Testis (tissue), 2 donors: ENCODE measurements at regions not wholly inside any gene's neighbourhood (a gene's known extent, or its start where the extent isn't known, plus 50 kb on each side); places are given as distances from the start of the nearest gene placed in this dataset.

Experiments used
- POLR2A ChIP-seq: fragments of 450-650 bp; IDR thresholded peaks from one replicate; pipeline ENCODE4 v1.6.1; 2017; ENCODE audit warnings: antibody characterized with exemption, mild to moderate bottlenecking, moderate library complexity
- TF ChIP-seq, protein P1 (sequence below), 3 experiments: fragments of 450-650 bp in 2 of 3; fragments of 200-600 bp in 1 of 3; sonication (generic) in 1 of 3; IDR thresholded peaks; one replicate each; pipeline ENCODE4 v1.5.1; 2016 to 2019; ENCODE audit warnings: antibody characterized with exemption in 3 of 3, mild to moderate bottlenecking in 2 of 3, moderate library complexity in 1 of 3

DNA sequence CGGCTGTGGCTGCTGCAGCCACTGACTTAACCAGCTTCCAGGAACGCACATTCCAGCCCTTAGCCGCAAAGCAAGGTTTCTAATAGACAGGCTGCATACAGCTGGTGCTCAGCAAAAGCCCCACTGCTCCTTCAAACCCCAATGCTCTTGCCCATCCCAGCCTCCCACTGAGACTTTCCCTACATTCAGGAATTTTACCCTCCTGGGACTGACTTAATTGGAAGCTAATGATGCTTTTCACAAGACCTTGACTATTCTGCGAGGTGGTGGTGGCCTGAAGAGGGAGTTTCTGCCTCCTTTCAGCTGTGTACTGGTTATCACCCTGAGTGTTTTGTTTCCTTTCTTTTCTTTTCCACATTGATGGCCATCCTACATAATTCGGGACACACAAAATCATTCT, 164.9 kb upstream of the IRX1 start:
- TF ChIP-seq, protein P1, sequence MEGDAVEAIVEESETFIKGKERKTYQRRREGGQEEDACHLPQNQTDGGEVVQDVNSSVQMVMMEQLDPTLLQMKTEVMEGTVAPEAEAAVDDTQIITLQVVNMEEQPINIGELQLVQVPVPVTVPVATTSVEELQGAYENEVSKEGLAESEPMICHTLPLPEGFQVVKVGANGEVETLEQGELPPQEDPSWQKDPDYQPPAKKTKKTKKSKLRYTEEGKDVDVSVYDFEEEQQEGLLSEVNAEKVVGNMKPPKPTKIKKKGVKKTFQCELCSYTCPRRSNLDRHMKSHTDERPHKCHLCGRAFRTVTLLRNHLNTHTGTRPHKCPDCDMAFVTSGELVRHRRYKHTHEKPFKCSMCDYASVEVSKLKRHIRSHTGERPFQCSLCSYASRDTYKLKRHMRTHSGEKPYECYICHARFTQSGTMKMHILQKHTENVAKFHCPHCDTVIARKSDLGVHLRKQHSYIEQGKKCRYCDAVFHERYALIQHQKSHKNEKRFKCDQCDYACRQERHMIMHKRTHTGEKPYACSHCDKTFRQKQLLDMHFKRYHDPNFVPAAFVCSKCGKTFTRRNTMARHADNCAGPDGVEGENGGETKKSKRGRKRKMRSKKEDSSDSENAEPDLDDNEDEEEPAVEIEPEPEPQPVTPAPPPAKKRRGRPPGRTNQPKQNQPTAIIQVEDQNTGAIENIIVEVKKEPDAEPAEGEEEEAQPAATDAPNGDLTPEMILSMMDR (IDR thresholded peaks at IDR 0.05) = no peak
- no peak for TF ChIP-seq POLR2A
